ENCODE measurements at regions not wholly inside any gene's neighbourhood (a gene's known extent, or its start where the extent isn't known, plus 50 kb on each side); places are given as distances from the start of the nearest gene placed in this dataset.

DNA sequence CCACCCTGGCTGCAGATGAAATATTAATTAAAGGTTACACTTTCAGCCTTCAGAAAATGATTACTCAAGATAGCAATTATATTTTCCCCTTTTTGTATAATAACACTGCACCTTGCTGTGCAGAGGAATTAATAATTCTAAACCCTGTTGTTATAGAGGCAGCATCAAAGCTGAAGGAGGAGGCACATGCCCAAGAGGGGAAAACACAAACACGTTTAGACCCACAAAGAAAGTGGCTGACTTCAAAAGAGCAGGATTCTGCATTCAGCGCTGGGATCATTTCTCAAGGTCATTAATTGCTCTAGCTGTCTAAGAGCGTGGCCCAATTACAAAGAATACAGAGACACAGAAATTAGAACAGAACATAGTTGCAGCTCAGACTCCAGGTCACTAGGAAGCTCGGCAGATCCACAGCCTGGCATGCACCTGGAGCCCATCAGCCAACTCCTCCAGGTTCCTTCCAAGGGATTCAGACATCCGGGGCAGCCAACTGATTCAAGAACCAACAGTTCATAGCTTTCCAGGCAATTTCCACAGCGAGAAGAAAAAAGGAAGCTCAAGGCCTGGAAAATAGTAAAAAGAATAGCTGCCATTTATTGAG, 102.3 kb upstream of the ID2 start (continued):
- TF ChIP-seq, protein P1, sequence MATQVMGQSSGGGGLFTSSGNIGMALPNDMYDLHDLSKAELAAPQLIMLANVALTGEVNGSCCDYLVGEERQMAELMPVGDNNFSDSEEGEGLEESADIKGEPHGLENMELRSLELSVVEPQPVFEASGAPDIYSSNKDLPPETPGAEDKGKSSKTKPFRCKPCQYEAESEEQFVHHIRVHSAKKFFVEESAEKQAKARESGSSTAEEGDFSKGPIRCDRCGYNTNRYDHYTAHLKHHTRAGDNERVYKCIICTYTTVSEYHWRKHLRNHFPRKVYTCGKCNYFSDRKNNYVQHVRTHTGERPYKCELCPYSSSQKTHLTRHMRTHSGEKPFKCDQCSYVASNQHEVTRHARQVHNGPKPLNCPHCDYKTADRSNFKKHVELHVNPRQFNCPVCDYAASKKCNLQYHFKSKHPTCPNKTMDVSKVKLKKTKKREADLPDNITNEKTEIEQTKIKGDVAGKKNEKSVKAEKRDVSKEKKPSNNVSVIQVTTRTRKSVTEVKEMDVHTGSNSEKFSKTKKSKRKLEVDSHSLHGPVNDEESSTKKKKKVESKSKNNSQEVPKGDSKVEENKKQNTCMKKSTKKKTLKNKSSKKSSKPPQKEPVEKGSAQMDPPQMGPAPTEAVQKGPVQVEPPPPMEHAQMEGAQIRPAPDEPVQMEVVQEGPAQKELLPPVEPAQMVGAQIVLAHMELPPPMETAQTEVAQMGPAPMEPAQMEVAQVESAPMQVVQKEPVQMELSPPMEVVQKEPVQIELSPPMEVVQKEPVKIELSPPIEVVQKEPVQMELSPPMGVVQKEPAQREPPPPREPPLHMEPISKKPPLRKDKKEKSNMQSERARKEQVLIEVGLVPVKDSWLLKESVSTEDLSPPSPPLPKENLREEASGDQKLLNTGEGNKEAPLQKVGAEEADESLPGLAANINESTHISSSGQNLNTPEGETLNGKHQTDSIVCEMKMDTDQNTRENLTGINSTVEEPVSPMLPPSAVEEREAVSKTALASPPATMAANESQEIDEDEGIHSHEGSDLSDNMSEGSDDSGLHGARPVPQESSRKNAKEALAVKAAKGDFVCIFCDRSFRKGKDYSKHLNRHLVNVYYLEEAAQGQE (IDR thresholded peaks at IDR 0.05; ENCODE audit: borderline replicate concordance), result no peak
- TF ChIP-seq EP300 (conservative IDR thresholded peaks at IDR 0.05; ENCODE audit: poor library complexity, severe bottlenecking), result no peak
- no peak for TF ChIP-seq RAD21 (conservative IDR thresholded peaks at IDR 0.05)

DNA sequence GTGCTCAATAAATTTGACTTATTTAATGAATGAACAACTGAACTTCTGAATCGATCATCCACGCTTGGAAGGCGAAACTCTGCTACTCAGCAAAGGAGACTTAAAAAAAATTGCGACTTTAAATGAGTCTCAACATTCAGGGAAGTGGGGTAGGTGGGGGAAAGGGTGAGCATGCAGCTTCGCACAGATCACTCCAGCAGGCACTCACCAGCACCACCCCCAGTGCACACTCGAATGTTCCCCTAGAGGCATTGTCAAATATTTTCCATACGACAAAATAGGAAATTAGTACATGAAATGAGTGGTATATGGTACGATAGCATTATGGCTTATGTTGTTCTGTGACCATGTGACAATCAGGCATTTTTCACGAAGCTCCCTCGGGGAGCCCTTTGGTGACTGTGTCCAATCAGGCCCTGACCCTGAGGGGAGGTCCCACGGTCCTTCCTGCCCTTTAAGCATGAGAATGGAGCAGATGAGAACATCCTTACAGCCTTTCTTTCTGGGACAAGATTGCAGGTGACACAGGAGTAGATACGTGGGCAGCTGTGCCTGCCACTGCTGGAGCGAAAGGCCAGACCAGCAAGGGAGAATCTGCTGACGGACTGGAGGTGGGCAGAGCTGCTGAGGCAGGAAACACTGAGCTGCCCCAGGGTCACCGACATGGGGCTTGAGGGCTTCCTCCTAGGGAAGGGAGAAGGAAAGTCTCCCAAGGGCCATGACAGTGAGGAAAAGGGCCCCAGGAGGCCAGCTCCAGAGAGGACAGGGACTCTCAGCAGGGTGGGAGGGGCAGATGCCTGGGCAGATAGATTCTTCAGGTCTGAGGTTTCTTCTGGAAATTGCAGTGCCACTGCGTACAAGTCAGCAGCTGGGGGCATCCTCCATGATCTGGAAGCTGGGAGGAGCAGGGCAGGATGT, 101.3 kb upstream of the ID2 start:
- TF ChIP-seq TAF1 (IDR thresholded peaks at IDR 0.05; ENCODE audit: low read depth) (no peak), RAD21 (conservative IDR thresholded peaks at IDR 0.05) (no peak), SMC3 (conservative IDR thresholded peaks at IDR 0.05; ENCODE audit: poor library complexity) (no peak), MXI1 (conservative IDR thresholded peaks at IDR 0.05; ENCODE audit: poor library complexity, severe bottlenecking) (no peak)
- no peak overlapping the region for H3K4me3 ChIP-seq (ENCODE audit: low read length)
- H3K9me2 ChIP-seq (ENCODE audit: insufficient read depth, low read length), result no peaks in the 10 kb centered on the region
- H2AFZ ChIP-seq (ENCODE audit: low read depth, low read length), result no peak overlapping the region
- no peaks in the 10 kb centered on the region for H3K79me2 ChIP-seq (replicated peaks; ENCODE audit: insufficient read depth, low read length)
- H4K20me1 ChIP-seq (ENCODE audit: insufficient read depth), result no peaks in the 10 kb centered on the region
- no peaks in the 10 kb centered on the region for H3K36me3 ChIP-seq (ENCODE audit: insufficient read depth, low read length)
- no peak overlapping the region for H3K9ac ChIP-seq (ENCODE audit: low read length)
- no peak overlapping the region for H3K27ac ChIP-seq (ENCODE audit: low read length)
- no peak overlapping the region for H3K4me2 ChIP-seq (ENCODE audit: low read length)
- no peaks in the 10 kb centered on the region for H3F3A ChIP-seq (ENCODE audit: insufficient read depth, low read length, poor library complexity, severe bottlenecking)
- no peaks in the 10 kb centered on the region for H3K9me3 ChIP-seq (ENCODE audit: low read length)
- H3K27me3 ChIP-seq (ENCODE audit: insufficient read depth, low read depth, low read length), result no peaks in the 10 kb centered on the region

DNA sequence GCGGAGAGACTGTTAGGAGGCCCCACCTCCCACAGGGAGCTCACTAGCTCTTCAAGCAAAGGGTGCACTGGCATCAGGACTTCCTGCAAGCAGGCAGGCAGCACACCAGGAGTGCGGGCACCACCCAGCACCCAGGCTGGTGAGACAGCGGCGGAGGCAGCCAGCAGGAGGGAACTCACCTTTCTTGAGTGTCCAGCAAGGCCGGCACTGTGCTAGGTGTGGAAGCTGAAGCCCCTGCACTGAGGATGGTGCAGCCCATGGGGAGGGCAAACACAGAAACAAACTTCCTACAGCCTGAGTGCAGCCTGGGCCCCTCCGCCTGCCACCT, 100.7 kb upstream of the ID2 start:
- H3K9ac ChIP-seq (ENCODE audit: low read length), result no peak overlapping the region
- no peak overlapping the region for H3K4me3 ChIP-seq (ENCODE audit: low read length)
- no peaks in the 10 kb centered on the region for H3K79me2 ChIP-seq (replicated peaks; ENCODE audit: insufficient read depth, low read length)
- no peaks in the 10 kb centered on the region for H4K20me1 ChIP-seq (ENCODE audit: insufficient read depth)
- H2AFZ ChIP-seq (ENCODE audit: low read depth, low read length), result no peak overlapping the region
- H3K4me2 ChIP-seq (ENCODE audit: low read length), result no peak overlapping the region
- TF ChIP-seq POLR2AphosphoS5 (IDR thresholded peaks at IDR 0.05), result no peak
- TF ChIP-seq, protein P1 (IDR thresholded peaks at IDR 0.05; ENCODE audit: borderline replicate concordance), result no peak
- no peak for TF ChIP-seq EP300 (conservative IDR thresholded peaks at IDR 0.05; ENCODE audit: poor library complexity, severe bottlenecking)
- no peak for TF ChIP-seq TAF1 (IDR thresholded peaks at IDR 0.05; ENCODE audit: low read depth)
- no peak for TF ChIP-seq MXI1 (conservative IDR thresholded peaks at IDR 0.05; ENCODE audit: poor library complexity, severe bottlenecking)
- no peak for TF ChIP-seq SMC3 (conservative IDR thresholded peaks at IDR 0.05; ENCODE audit: poor library complexity)
- no peak for TF ChIP-seq EZH2 (IDR thresholded peaks at IDR 0.05; ENCODE audit: borderline replicate concordance, insufficient read depth, low read length, poor library complexity, severe bottlenecking)
- TF ChIP-seq, protein P2, sequence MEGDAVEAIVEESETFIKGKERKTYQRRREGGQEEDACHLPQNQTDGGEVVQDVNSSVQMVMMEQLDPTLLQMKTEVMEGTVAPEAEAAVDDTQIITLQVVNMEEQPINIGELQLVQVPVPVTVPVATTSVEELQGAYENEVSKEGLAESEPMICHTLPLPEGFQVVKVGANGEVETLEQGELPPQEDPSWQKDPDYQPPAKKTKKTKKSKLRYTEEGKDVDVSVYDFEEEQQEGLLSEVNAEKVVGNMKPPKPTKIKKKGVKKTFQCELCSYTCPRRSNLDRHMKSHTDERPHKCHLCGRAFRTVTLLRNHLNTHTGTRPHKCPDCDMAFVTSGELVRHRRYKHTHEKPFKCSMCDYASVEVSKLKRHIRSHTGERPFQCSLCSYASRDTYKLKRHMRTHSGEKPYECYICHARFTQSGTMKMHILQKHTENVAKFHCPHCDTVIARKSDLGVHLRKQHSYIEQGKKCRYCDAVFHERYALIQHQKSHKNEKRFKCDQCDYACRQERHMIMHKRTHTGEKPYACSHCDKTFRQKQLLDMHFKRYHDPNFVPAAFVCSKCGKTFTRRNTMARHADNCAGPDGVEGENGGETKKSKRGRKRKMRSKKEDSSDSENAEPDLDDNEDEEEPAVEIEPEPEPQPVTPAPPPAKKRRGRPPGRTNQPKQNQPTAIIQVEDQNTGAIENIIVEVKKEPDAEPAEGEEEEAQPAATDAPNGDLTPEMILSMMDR (IDR thresholded peaks at IDR 0.05; ENCODE audit: poor library complexity, severe bottlenecking), result no peak
- no peak for TF ChIP-seq RAD21 (conservative IDR thresholded peaks at IDR 0.05)
- H3K36me3 ChIP-seq (ENCODE audit: insufficient read depth, low read length), result no peaks in the 10 kb centered on the region
- no peaks in the 10 kb centered on the region for H3K9me2 ChIP-seq (ENCODE audit: insufficient read depth, low read length)
- H3K27me3 ChIP-seq (ENCODE audit: insufficient read depth, low read depth, low read length), result no peaks in the 10 kb centered on the region
- H3K9me3 ChIP-seq (ENCODE audit: low read length), result no peaks in the 10 kb centered on the region
- no peaks in the 10 kb centered on the region for H3F3A ChIP-seq (ENCODE audit: insufficient read depth, low read length, poor library complexity, severe bottlenecking)
- H3K27ac ChIP-seq (ENCODE audit: low read length), result no peak overlapping the region

All from neural cell (in vitro differentiated cells).